GM18505 (cell line): ENCODE measurements at regions not wholly inside any gene's neighbourhood (a gene's known extent, or its start where the extent isn't known, plus 50 kb on each side); places are given as distances from the start of the nearest gene placed in this dataset.

Experiments
- ATAC-seq: cut with Tn5 transposase; IDR thresholded peaks from one replicate; pipeline ENCODE4 v1.9.1; 2021; ENCODE audit not compliant: unreplicated experiment
- POLR2A ChIP-seq: IDR thresholded peaks from 4 replicates; pipeline ENCODE4 v1.6.1; 2011; ENCODE audit warnings: borderline replicate concordance; ENCODE audit not compliant: insufficient read depth, insufficient read length; ENCODE audit errors: extremely low read depth

GRCh38 chr10:78817804-78818203 lies 251.0 kb upstream of the ZMIZ1 start:
- ATAC-seq = no peak
- no peak for TF ChIP-seq POLR2A

GRCh38 chr10:78819361-78820006 lies 249.3 kb upstream of the ZMIZ1 start:
- ATAC-seq = no peak
- no peak for TF ChIP-seq POLR2A

GRCh38 chr10:78820007-78820362 lies 248.8 kb upstream of the ZMIZ1 start:
- no peak for ATAC-seq
- TF ChIP-seq POLR2A = no peak

GRCh38 chr10:78821052-78821451 lies 247.7 kb upstream of the ZMIZ1 start:
- no peak for TF ChIP-seq POLR2A
- ATAC-seq = no peak

- TF ChIP-seq POLR2A = no peak
- no peak for ATAC-seq
Observed at GRCh38 chr10:78828647-78829539, 239.9 kb upstream of the ZMIZ1 start.

- no peak for ATAC-seq
- TF ChIP-seq POLR2A = no peak
Observed at GRCh38 chr10:78829565-78829964, 239.2 kb upstream of the ZMIZ1 start.

- no peak for ATAC-seq
Observed at GRCh38 chr10:78830062-78830975, 238.4 kb upstream of the ZMIZ1 start.

GRCh38 chr10:78830976-78831375 lies 237.8 kb upstream of the ZMIZ1 start:
- no peak for TF ChIP-seq POLR2A
- no peak for ATAC-seq

More at GRCh38 chr10:78830062-78830975, 238.4 kb upstream of the ZMIZ1 start:
- no peak for TF ChIP-seq POLR2A

- ATAC-seq = no peak
- no peak for TF ChIP-seq POLR2A
Observed at GRCh38 chr10:78831461-78831860, 237.3 kb upstream of the ZMIZ1 start.

- ATAC-seq = no peak
Observed at GRCh38 chr10:78832281-78832680, 236.5 kb upstream of the ZMIZ1 start.

GRCh38 chr10:78838141-78838657 lies 230.6 kb upstream of the ZMIZ1 start:
- no peak for TF ChIP-seq POLR2A
- ATAC-seq = no peak

More at GRCh38 chr10:78832281-78832680, 236.5 kb upstream of the ZMIZ1 start:
- no peak for TF ChIP-seq POLR2A

GRCh38 chr10:78843495-78843894 lies 225.3 kb upstream of the ZMIZ1 start:
- no peak for ATAC-seq
- TF ChIP-seq POLR2A = no peak

GRCh38 chr10:78844960-78845607 lies 223.7 kb upstream of the ZMIZ1 start:
- TF ChIP-seq POLR2A = no peak
- ATAC-seq = no peak

- no peak for TF ChIP-seq POLR2A
- ATAC-seq = no peak
Observed at GRCh38 chr10:78846071-78846470, 222.7 kb upstream of the ZMIZ1 start.
